Kidney (tissue), 13 donors: ENCODE measurements at regions not wholly inside any gene's neighbourhood (a gene's known extent, or its start where the extent isn't known, plus 50 kb on each side); places are given as distances from the start of the nearest gene placed in this dataset.
"Not testable (repeated sequence)": the region's sequence is repeated elsewhere in the genome, so short reads cannot be mapped to it uniquely, and the experiment has no call there.

Experiments used
- DNase-seq, 5 donors: peaks; one replicate each; pipeline ENCODE4 v3.0.0-alpha.2; 2013 to 2020
- FAIRE-seq: peaks from 2 replicates; lab custom pipeline; 2012; peaks lifted over from hg19 to GRCh38; lab: Jason Lieb, UNC
- H3K27ac ChIP-seq, 2 donors: one replicate each; pipeline ENCODE4 v1.7.0; 2013; ENCODE audit warnings: low read depth in 2 of 2, low read length in 2 of 2, inconsistent platforms in 1 of 2
- H3K27me3 ChIP-seq: one replicate; pipeline ENCODE4 v1.7.1; 2013; ENCODE audit warnings: low read length, inconsistent platforms; ENCODE audit not compliant: control insufficient read depth, insufficient read depth
- H3K36me3 ChIP-seq, 3 donors: one replicate each; pipeline versions ENCODE4 v1.7.0 to v1.7.1; 2013; ENCODE audit warnings: low read length in 3 of 3, control low read depth in 1 of 3, inconsistent platforms in 1 of 3; ENCODE audit not compliant: insufficient read depth in 3 of 3, control insufficient read depth in 2 of 3
- H3K4me1 ChIP-seq, 3 donors: one replicate each; pipeline versions ENCODE4 v1.7.0 to v1.7.1; 2013; ENCODE audit warnings: low read length in 3 of 3, inconsistent platforms in 1 of 3, low read depth in 1 of 3; ENCODE audit not compliant: control insufficient read depth in 2 of 3, insufficient read depth in 2 of 3
- H3K4me3 ChIP-seq, 3 donors: one replicate each; pipeline versions ENCODE4 v1.7.0 to v1.8.1; 2013; ENCODE audit warnings: low read length in 3 of 3, control low read depth in 1 of 3, inconsistent platforms in 1 of 3
- H3K9ac ChIP-seq, 3 donors: one replicate each; pipeline versions ENCODE4 v1.7.0 to v1.7.1; 2013; ENCODE audit warnings: low read length in 3 of 3, control low read depth in 1 of 3, inconsistent platforms in 1 of 3
- H3K9me3 ChIP-seq, 3 donors: one replicate each; pipeline versions ENCODE4 v1.7.0 to v1.7.1; 2013; ENCODE audit warnings: low read length in 3 of 3, control low read depth in 1 of 3, inconsistent platforms in 1 of 3; ENCODE audit not compliant: control insufficient read depth in 2 of 3, insufficient read depth in 1 of 3
- intact Hi-C: fragments of 100-400 bp; cut with DNase I; formaldehyde crosslinking; loops from one replicate; pipeline ENCODE4 v1.11.1; 2022
- TF ChIP-seq, protein P1 (sequence below): IDR thresholded peaks from 3 replicates; pipeline ENCODE4 v1.5.1; 2012; ENCODE audit warnings: mild to moderate bottlenecking, moderate library complexity, borderline replicate concordance; ENCODE audit not compliant: insufficient read depth; ENCODE audit errors: extremely low read depth
- donor health status: control.
- donor health status: control.
- donor health status: control.
- donor health status: control.
- donor health status: control.
- donor health status: DM: yes; HTN: yes; CAD: no.
- donor health status: Normal renal cell carcinoma (clear cell type).

DNA sequence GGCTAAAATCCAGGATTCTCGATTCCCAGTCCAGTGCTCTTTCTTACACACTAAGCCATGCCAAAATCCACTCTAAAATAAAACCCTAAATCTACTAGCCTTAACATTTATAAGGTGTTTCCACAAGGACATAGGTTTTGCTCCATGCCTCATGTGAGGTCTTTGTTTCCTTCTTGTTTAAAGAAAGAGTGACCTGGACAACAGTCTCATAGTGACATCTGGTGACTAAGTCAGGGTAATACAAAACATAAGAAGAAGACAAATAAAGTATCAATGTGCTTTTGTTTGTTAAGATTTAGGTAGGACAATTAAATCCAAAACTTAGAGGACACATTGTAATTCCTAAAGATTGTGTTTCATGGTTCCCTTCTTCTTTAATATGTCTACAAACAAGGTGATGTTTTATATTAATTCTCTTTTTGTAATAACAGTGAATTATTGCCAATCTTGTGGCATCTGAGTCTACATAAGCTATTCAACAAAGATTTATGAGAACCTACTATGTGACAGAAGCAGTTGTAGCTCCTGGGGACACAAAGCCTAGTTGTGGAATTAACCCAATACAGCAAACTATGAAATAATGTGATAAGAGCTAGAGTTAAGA, 93.0 kb upstream of the TRIM77 start:
- peak in 2 of 5 donors; percentile 43 to 64 for DNase-seq
- H3K27ac ChIP-seq, H3K4me1 ChIP-seq, intact Hi-C loops, H3K4me3 ChIP-seq, H3K9ac ChIP-seq, H3K27me3 ChIP-seq, H3K36me3 ChIP-seq, H3K9me3 ChIP-seq: not testable (repeated sequence)
- TF ChIP-seq, protein P1, sequence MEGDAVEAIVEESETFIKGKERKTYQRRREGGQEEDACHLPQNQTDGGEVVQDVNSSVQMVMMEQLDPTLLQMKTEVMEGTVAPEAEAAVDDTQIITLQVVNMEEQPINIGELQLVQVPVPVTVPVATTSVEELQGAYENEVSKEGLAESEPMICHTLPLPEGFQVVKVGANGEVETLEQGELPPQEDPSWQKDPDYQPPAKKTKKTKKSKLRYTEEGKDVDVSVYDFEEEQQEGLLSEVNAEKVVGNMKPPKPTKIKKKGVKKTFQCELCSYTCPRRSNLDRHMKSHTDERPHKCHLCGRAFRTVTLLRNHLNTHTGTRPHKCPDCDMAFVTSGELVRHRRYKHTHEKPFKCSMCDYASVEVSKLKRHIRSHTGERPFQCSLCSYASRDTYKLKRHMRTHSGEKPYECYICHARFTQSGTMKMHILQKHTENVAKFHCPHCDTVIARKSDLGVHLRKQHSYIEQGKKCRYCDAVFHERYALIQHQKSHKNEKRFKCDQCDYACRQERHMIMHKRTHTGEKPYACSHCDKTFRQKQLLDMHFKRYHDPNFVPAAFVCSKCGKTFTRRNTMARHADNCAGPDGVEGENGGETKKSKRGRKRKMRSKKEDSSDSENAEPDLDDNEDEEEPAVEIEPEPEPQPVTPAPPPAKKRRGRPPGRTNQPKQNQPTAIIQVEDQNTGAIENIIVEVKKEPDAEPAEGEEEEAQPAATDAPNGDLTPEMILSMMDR: peak; percentile 39
- FAIRE-seq: peak; percentile 99

DNA sequence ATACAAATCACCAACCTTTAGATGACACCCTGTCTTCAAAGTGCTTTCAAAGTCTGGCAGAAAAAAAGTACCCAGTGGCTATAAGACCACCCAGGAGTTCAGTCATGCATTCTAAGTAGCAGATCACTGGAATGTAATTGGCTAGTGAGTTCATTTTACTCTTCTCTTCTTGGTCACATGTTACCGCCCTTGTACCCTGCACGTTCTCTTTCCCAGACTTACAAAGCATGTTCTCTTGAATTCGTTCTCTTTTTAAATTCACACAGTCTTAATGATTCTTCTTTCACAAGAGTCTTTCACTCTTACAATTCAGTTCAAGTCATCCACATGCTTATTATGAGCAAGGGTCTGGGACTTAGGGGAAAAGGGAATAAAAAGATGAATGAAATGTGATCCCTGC, 89.4 kb upstream of the TRIM77 start:
- H3K36me3 ChIP-seq, H3K27me3 ChIP-seq, intact Hi-C loops, H3K4me3 ChIP-seq, H3K9me3 ChIP-seq, DNase-seq, H3K27ac ChIP-seq, H3K9ac ChIP-seq, H3K4me1 ChIP-seq, FAIRE-seq: not testable (repeated sequence)

DNA sequence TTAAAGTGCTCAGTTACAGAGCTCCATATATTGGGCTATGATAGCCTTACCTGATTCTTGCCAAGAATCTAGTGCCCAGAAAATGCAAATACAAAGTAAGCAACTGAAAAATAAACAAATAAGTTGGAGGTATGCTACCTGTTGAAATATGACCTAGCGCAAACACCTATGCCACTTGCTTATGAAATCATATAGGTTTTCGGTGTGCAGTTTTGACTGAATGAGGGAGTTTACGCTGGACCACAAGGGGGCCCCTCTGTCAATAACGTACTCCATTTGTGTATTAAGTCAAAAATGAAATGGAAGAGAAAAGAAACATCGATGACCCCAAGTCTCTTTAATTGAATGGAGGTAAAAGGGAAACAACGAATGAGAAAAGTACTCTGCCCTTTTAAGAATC, 84.9 kb upstream of the TRIM77 start:
- no peak overlapping the region for H3K9ac ChIP-seq
- intact Hi-C loops: no loop called here
- H3K9me3 ChIP-seq: no peaks in the 10 kb centered on the region
- H3K27me3 ChIP-seq: no peaks in the 10 kb centered on the region
- no peak for FAIRE-seq
- TF ChIP-seq, protein P1: no peak
- H3K36me3 ChIP-seq: no peaks in the 10 kb centered on the region
- no peaks in the 10 kb centered on the region for H3K4me1 ChIP-seq
- H3K4me3 ChIP-seq: no peak overlapping the region
- no peak for DNase-seq
- H3K27ac ChIP-seq: no peak overlapping the region

DNA sequence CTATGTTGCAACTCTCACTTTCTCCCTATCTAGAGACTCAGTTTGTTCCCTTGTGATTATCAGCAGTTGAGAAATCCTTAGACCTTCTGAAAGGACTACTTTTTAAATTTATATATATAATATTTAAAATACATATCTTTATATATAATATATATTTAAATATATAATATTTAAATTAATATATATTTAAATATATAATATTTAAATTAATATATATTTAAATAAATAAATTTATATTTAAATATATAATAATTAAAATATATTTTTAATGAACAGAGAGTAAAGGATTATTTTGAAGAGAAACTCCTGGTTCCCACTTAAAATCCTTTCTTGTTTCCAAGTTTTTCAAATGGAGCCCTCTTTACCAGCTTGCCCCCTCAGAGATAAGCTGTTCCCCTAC, 83.7 kb upstream of the TRIM77 start:
- Histone ChIP-seq H3K27me3 (no peaks in the 10 kb centered on the region), H3K36me3 (no peaks in the 10 kb centered on the region), H3K4me3 (no peak overlapping the region), H3K9me3 (no peaks in the 10 kb centered on the region), H3K27ac (no peak overlapping the region), H3K9ac (no peak overlapping the region), H3K4me1 (no peaks in the 10 kb centered on the region)
- TF ChIP-seq, protein P1: no peak
- intact Hi-C loops: no loop called here
- DNase-seq (no peak), FAIRE-seq (peak; percentile 96)

DNA sequence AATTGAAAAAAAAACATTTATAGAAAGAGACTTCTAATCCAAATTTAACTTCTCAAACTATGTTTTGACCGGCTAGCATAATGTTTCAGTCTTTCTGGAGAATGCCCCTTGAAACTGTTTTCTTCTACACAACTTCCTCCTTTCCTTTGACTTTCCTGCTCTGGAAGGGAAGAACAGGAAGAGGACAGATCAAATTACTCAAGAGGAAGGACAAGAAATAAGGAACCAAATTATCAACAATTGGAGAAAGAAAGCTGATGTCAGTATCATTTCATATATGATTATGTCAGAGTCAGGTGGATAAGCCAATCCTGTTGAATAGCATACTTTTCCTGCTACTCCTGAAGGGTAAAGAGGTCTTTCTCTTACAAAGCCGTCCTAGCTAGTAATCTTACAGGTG, 83.2 kb upstream of the TRIM77 start:
- H3K4me3 ChIP-seq, DNase-seq, H3K36me3 ChIP-seq, H3K27ac ChIP-seq, FAIRE-seq, H3K9ac ChIP-seq, H3K9me3 ChIP-seq, H3K27me3 ChIP-seq, H3K4me1 ChIP-seq, intact Hi-C loops: not testable (repeated sequence)
